ENCODE measurements at regions not wholly inside any gene's neighbourhood (a gene's known extent, or its start where the extent isn't known, plus 50 kb on each side); places are given as distances from the start of the nearest gene placed in this dataset.

DNA sequence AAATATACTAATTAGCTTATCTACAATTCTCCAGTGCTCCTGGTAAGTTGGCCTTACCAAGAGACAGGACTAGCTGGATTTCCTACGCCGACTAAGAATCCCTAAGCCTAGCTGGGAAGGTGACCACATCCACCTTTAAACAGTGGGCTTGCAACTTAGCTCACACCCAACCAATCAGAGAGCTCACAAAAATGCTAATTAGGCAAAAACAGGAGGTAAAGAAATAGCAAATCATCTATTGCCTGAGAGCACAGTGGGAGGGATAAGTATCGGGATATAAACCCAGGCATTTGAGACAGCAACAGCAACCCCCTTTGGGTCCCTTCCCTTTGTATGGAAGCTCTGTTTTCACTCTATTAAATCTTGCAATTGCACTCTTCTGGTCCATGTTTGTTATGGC is 1025.0 kb downstream of the RAB28 start:
- Histone ChIP-seq H2BK5ac (ENCODE audit: low read depth, low read length, poor library complexity, severe bottlenecking) (no peak overlapping the region), H3K4me2 (ENCODE audit: low read depth, low read length) (no peak overlapping the region), H2BK20ac (ENCODE audit: low read depth, low read length) (no peak overlapping the region), H2AK9ac (replicated peaks; ENCODE audit: low read depth, low read length, poor library complexity) (no peak overlapping the region), H2BK120ac (ENCODE audit: low read depth, low read length) (no peak overlapping the region), H4K91ac (ENCODE audit: insufficient read depth, low read depth, low read length) (no peak overlapping the region), H3K18ac (ENCODE audit: low read depth, low read length) (no peak overlapping the region), H4K20me1 (ENCODE audit: insufficient read depth, low read length) (no peaks in the 10 kb centered on the region), H2BK15ac (ENCODE audit: low read depth, low read length) (no peak overlapping the region), H3K36me3 (ENCODE audit: control insufficient read depth, insufficient read depth, low read length) (no peaks in the 10 kb centered on the region), H3K23ac (ENCODE audit: low read depth, low read length) (no peak overlapping the region), H2AFZ (replicated peaks; ENCODE audit: low read length, poor library complexity) (no peak overlapping the region), H2AK5ac (ENCODE audit: low read depth, low read length) (no peak overlapping the region), H3K4me3 (ENCODE audit: insufficient read depth, low read depth, low read length) (no peak overlapping the region), H3K4ac (ENCODE audit: low read depth, low read length) (no peak overlapping the region), H3K9me1 (ENCODE audit: insufficient read depth, low read length) (no peaks in the 10 kb centered on the region), H3K27ac (ENCODE audit: insufficient read depth, low read length) (no peak overlapping the region), H4K5ac (ENCODE audit: low read depth, low read length) (no peak overlapping the region), H3K27me3 (ENCODE audit: control insufficient read depth, insufficient read depth, low read length) (no peaks in the 10 kb centered on the region), H3K9ac (ENCODE audit: low read depth, low read length) (no peak overlapping the region), H4K8ac (ENCODE audit: low read depth in 2 of 2, low read length in 2 of 2) (no peak overlapping the region), H3K9me3 (ENCODE audit: control insufficient read depth, insufficient read depth, low read length) (peaks cover 9% of the 10 kb centered on the region), H3K14ac (replicated peaks; ENCODE audit: low read depth, low read length) (no peak overlapping the region), H3K4me1 (ENCODE audit: control insufficient read depth, insufficient read depth, low read length) (no peaks in the 10 kb centered on the region), H3K79me1 (ENCODE audit: low read depth in 1 of 2, low read length in 2 of 2) (no peaks in the 10 kb centered on the region), H3K56ac (ENCODE audit: extremely low read depth, insufficient read depth, low read length) (no peak overlapping the region)
- ATAC-seq (ENCODE audit: low read depth): no peak
- intact Hi-C loops (cut with micrococcal nuclease): no loop called here
- BruUV-seq (replicated peaks): no TSS peak
- in situ Hi-C loops (cut with MboI; ENCODE audit: low sequenced_read_pairs): no loop called here
- DNase-seq: no peak
- POLR2A ChIA-PET (ENCODE audit: unreplicated experiment): no interaction called here
- TF ChIP-seq MAZ (IDR thresholded peaks at IDR 0.05; ENCODE audit: borderline replicate concordance, low read depth, low read length): no peak
- no peak for TF ChIP-seq MXI1 (IDR thresholded peaks at IDR 0.05; ENCODE audit: borderline replicate concordance, low read depth, low read length)
- no peak for TF ChIP-seq CHD1 (IDR thresholded peaks at IDR 0.05; ENCODE audit: low read depth, low read length)
- no peak for TF ChIP-seq BHLHE40 (IDR thresholded peaks at IDR 0.05; ENCODE audit: low read depth, low read length)
- TF ChIP-seq, protein P1, sequence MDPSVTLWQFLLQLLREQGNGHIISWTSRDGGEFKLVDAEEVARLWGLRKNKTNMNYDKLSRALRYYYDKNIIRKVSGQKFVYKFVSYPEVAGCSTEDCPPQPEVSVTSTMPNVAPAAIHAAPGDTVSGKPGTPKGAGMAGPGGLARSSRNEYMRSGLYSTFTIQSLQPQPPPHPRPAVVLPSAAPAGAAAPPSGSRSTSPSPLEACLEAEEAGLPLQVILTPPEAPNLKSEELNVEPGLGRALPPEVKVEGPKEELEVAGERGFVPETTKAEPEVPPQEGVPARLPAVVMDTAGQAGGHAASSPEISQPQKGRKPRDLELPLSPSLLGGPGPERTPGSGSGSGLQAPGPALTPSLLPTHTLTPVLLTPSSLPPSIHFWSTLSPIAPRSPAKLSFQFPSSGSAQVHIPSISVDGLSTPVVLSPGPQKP (IDR thresholded peaks at IDR 0.05; ENCODE audit: borderline replicate concordance, low read depth, low read length): no peak
- TF ChIP-seq MAFK (IDR thresholded peaks at IDR 0.05; ENCODE audit: low read depth, low read length): no peak
- TF ChIP-seq, protein P2, sequence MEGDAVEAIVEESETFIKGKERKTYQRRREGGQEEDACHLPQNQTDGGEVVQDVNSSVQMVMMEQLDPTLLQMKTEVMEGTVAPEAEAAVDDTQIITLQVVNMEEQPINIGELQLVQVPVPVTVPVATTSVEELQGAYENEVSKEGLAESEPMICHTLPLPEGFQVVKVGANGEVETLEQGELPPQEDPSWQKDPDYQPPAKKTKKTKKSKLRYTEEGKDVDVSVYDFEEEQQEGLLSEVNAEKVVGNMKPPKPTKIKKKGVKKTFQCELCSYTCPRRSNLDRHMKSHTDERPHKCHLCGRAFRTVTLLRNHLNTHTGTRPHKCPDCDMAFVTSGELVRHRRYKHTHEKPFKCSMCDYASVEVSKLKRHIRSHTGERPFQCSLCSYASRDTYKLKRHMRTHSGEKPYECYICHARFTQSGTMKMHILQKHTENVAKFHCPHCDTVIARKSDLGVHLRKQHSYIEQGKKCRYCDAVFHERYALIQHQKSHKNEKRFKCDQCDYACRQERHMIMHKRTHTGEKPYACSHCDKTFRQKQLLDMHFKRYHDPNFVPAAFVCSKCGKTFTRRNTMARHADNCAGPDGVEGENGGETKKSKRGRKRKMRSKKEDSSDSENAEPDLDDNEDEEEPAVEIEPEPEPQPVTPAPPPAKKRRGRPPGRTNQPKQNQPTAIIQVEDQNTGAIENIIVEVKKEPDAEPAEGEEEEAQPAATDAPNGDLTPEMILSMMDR (conservative IDR thresholded peaks at IDR 0.05; ENCODE audit: low read depth, low read length): no peak
- no peak for TF ChIP-seq SMC3 (IDR thresholded peaks at IDR 0.05; ENCODE audit: low read depth, low read length)
- TF ChIP-seq RCOR1 (IDR thresholded peaks at IDR 0.05; ENCODE audit: insufficient replicate concordance, low read length): no peak
- no peak for TF ChIP-seq NFE2L2 (IDR thresholded peaks at IDR 0.05; ENCODE audit: low read depth, low read length)
- TF ChIP-seq FOS (IDR thresholded peaks at IDR 0.05; ENCODE audit: low read depth, low read length): no peak
- TF ChIP-seq, protein P3, sequence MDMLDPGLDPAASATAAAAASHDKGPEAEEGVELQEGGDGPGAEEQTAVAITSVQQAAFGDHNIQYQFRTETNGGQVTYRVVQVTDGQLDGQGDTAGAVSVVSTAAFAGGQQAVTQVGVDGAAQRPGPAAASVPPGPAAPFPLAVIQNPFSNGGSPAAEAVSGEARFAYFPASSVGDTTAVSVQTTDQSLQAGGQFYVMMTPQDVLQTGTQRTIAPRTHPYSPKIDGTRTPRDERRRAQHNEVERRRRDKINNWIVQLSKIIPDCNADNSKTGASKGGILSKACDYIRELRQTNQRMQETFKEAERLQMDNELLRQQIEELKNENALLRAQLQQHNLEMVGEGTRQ (IDR thresholded peaks at IDR 0.05; ENCODE audit: low read depth, low read length): no peak
- TF ChIP-seq POLR2A (IDR thresholded peaks at IDR 0.05; ENCODE audit: low read depth, low read length): no peak
- no peak for TF ChIP-seq CEBPB (IDR thresholded peaks at IDR 0.05; ENCODE audit: low read depth, low read length)
- TF ChIP-seq RFX5 (IDR thresholded peaks at IDR 0.05; ENCODE audit: low read depth, low read length): no peak
- WGBS, 2 experiments (ENCODE audit: extremely low coverage in 2 of 2, insufficient read length in 1 of 2): no CpG with 5 or more reads among the region's 3 CpGs
- dilution Hi-C loops (cut with HindIII; ENCODE audit: low sequenced_read_pairs, unreplicated experiment): no loop called here
- CTCF ChIA-PET: no interaction called here
